BJ (cell line): ENCODE measurements at regions not wholly inside any gene's neighbourhood (a gene's known extent, or its start where the extent isn't known, plus 50 kb on each side); places are given as distances from the start of the nearest gene placed in this dataset.

ENCODE experiments used
- CTCF ChIA-PET: fragments of 350-600 bp; formaldehyde crosslinking; extraction: SDS; loops from one replicate; lab custom pipeline; 2021; ENCODE audit warnings: antibody characterized with exemption, inconsistent platforms; lab: Yijun Ruan, JAX
- POLR2A ChIA-PET: fragments of 300-600 bp; sonication (Branson Sonifier 250); formaldehyde crosslinking; extraction: SDS; loops from one replicate; lab custom pipeline; 2021; ENCODE audit warnings: antibody characterized with exemption; lab: Charles Lee
- DNase-seq: peaks from one replicate; pipeline ENCODE4 v3.0.0-alpha.2; 2011; ENCODE audit warnings: low read depth
- H3K27me3 ChIP-seq: 2 replicates; pipeline ENCODE4 v1.6.0; 2011; ENCODE audit warnings: low read length; ENCODE audit not compliant: control insufficient read depth, insufficient read depth
- H3K36me3 ChIP-seq: 2 replicates; pipeline ENCODE4 v1.5.1; 2011; ENCODE audit warnings: low read length; ENCODE audit not compliant: control insufficient read depth, insufficient read depth
- H3K4me3 ChIP-seq: 2 replicates; pipeline ENCODE4 v1.5.1; 2011; ENCODE audit warnings: low read depth, mild to moderate bottlenecking, control low read depth, low read length
- TF ChIP-seq, protein P1 (sequence below): IDR thresholded peaks from 2 replicates; pipeline ENCODE4 v1.5.1; 2011; ENCODE audit warnings: low read depth, mild to moderate bottlenecking, control low read depth, inconsistent platforms, low read length, moderate library complexity; ENCODE audit not compliant: insufficient read depth

- Histone ChIP-seq H3K27me3 (0 out of 2 replicates have a peak, but pooled peaks cover 2% of the 10 kb centered on the region), H3K36me3 (no peaks in the 10 kb centered on the region), H3K4me3 (no peak overlapping the region)
- TF ChIP-seq, protein P1, sequence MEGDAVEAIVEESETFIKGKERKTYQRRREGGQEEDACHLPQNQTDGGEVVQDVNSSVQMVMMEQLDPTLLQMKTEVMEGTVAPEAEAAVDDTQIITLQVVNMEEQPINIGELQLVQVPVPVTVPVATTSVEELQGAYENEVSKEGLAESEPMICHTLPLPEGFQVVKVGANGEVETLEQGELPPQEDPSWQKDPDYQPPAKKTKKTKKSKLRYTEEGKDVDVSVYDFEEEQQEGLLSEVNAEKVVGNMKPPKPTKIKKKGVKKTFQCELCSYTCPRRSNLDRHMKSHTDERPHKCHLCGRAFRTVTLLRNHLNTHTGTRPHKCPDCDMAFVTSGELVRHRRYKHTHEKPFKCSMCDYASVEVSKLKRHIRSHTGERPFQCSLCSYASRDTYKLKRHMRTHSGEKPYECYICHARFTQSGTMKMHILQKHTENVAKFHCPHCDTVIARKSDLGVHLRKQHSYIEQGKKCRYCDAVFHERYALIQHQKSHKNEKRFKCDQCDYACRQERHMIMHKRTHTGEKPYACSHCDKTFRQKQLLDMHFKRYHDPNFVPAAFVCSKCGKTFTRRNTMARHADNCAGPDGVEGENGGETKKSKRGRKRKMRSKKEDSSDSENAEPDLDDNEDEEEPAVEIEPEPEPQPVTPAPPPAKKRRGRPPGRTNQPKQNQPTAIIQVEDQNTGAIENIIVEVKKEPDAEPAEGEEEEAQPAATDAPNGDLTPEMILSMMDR, result no peak
- no peak for DNase-seq
- ChIA-PET CTCF (interaction anchor here (0.7 to 1.1 kb wide), 3 partner anchors 14 to 26 kb away, joined by 3 read pairs; no protein-coding TSS in a partner anchor), POLR2A (no interaction called here)
These were observed 551.9 kb upstream of the TBX3 start for GRCh38 chr12:115235880-115236279.

DNA sequence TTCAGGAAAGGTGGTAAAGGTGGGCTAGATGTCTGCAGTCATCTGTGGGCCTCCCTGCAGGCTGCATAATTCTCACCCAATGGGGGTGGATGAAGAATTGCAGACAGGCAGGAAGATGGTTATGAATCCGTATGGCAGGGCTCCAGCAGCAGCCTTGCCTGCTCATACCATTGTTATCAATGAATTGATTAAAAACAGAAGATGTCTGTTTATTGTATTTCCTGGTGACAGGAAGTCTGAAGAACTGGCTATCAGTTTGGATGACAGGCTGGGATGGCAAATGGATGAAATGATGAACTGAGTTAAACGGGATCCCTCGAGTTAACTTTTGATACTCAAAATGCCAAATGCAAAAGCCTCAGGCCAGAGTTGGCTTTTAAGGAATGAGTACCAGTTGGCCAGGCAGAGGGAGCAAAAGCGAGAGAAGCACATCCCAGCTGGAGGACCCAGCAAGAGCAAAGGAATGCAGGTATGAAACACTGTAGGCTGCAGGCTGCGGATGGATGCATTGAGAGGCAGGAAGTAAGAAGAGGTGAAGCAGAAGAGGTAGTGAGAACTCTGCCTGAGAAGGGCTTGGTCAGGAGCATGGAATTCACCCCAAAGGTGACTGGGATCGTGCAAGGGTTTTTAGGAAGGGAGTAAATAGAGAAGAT is 550.0 kb upstream of the TBX3 start:
- Histone ChIP-seq H3K4me3 (no peak overlapping the region), H3K36me3 (no peaks in the 10 kb centered on the region), H3K27me3 (0 out of 2 replicates have a peak, but pooled peaks cover 2% of the 10 kb centered on the region)
- ChIA-PET POLR2A (no interaction called here), CTCF (no interaction called here)
- TF ChIP-seq, protein P1, result no peak
- no peak for DNase-seq

DNA sequence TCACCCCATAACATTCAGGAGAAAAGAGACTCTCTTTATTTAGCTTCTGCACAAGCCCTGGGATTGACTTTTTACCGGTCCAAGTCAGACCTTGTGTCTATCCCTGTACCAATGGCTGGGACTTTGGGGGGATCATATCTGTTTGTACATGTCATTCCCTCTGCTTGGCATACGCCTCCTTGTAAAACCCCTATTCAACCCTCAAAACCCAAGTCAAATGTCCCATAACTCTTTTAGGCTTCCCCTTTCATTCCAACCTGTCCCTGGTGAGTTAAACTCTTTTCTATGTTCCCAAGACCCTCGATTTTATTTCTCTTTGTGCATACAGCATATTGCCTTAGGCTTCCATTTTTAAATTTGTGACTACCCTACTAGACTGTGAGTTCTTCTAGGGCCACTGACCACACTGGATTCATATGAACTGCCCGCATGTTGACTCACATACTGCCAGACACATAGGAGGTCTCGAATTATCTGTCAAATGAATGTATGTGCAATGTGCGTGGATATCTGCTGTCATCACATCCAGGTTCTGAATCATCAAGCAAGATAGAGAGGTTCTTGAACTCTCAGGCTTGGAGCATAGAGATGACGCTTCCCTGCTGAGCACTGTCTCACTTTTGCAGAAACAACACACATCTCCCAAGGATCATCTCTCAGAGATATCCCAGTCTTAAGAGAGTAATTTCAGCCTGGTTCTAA is 548.6 kb upstream of the TBX3 start:
- POLR2A ChIA-PET, result no interaction called here
- TF ChIP-seq, protein P1, result no peak
- CTCF ChIA-PET, result interaction anchor here (0.6 kb wide), 1 partner anchor 12 kb away, joined by 4 read pairs; no protein-coding TSS in a partner anchor
- Histone ChIP-seq H3K4me3 (no peak overlapping the region), H3K36me3 (no peaks in the 10 kb centered on the region), H3K27me3 (no peaks in the 10 kb centered on the region)
- DNase-seq, result no peak

DNA sequence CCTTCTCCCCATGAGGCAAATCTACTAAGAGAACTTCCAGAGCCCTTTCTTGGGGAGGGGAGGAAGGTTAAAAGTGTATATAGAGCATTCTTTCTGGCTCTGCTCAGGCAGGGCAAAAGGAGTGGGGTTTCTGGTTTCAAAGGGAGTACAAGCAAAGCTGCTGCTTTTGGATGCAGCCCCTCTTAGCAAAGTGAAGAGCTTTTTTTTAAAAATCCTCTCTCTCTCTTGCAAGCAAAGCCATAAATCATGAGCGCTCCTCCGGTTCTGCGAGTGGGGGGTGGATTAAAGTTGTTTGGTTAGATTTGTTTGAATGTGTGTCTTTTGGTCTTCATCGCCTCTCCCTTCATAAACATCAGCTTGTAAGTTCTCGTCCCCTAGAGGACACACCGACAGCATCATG is 546.6 kb upstream of the TBX3 start:
- Histone ChIP-seq H3K4me3 (no peak overlapping the region), H3K27me3 (no peaks in the 10 kb centered on the region), H3K36me3 (no peaks in the 10 kb centered on the region)
- no peak for DNase-seq
- ChIA-PET POLR2A (no interaction called here), CTCF (no interaction called here)
- TF ChIP-seq, protein P1, result no peak

GRCh38 chr12:115229517-115229916 is 545.5 kb upstream of the TBX3 start:
- no peak for DNase-seq
- POLR2A ChIA-PET, result no interaction called here
- Histone ChIP-seq H3K4me3 (no peak overlapping the region), H3K27me3 (no peaks in the 10 kb centered on the region), H3K36me3 (no peaks in the 10 kb centered on the region)
- TF ChIP-seq, protein P1, result no peak
- CTCF ChIA-PET, result no interaction called here
